BJ (cell line): ENCODE measurements at regions not wholly inside any gene's neighbourhood (a gene's known extent, or its start where the extent isn't known, plus 50 kb on each side); places are given as distances from the start of the nearest gene placed in this dataset.

Experiments used
- CTCF ChIA-PET: fragments of 350-600 bp; formaldehyde crosslinking; extraction: SDS; loops from one replicate; lab custom pipeline; 2021; ENCODE audit warnings: antibody characterized with exemption, inconsistent platforms; lab: Yijun Ruan, JAX
- POLR2A ChIA-PET: fragments of 300-600 bp; sonication (Branson Sonifier 250); formaldehyde crosslinking; extraction: SDS; loops from one replicate; lab custom pipeline; 2021; ENCODE audit warnings: antibody characterized with exemption; lab: Charles Lee
- DNase-seq: peaks from one replicate; pipeline ENCODE4 v3.0.0-alpha.2; 2011; ENCODE audit warnings: low read depth
- H3K27me3 ChIP-seq: 2 replicates; pipeline ENCODE4 v1.6.0; 2011; ENCODE audit warnings: low read length; ENCODE audit not compliant: control insufficient read depth, insufficient read depth
- H3K36me3 ChIP-seq: 2 replicates; pipeline ENCODE4 v1.5.1; 2011; ENCODE audit warnings: low read length; ENCODE audit not compliant: control insufficient read depth, insufficient read depth
- H3K4me3 ChIP-seq: 2 replicates; pipeline ENCODE4 v1.5.1; 2011; ENCODE audit warnings: low read depth, mild to moderate bottlenecking, control low read depth, low read length
- CTCF ChIP-seq: IDR thresholded peaks from 2 replicates; pipeline ENCODE4 v1.5.1; 2011; ENCODE audit warnings: low read depth, mild to moderate bottlenecking, control low read depth, inconsistent platforms, low read length, moderate library complexity; ENCODE audit not compliant: insufficient read depth

GRCh38 chr3:87044846-87045245 lies 53.9 kb upstream of the VGLL3 start:
- no peak for TF ChIP-seq CTCF
- Histone ChIP-seq H3K27me3 (no peaks in the 10 kb centered on the region), H3K4me3 (no peak overlapping the region), H3K36me3 (no peaks in the 10 kb centered on the region)
- ChIA-PET POLR2A (no interaction called here), CTCF (no interaction called here)
- no peak for DNase-seq

GRCh38 chr3:87044409-87044808 lies 53.5 kb upstream of the VGLL3 start:
- H3K36me3 ChIP-seq = no peaks in the 10 kb centered on the region
- H3K27me3 ChIP-seq = no peaks in the 10 kb centered on the region
- DNase-seq = no peak
- CTCF ChIA-PET = no interaction called here
- POLR2A ChIA-PET = no interaction called here
- TF ChIP-seq CTCF = no peak
- H3K4me3 ChIP-seq = no peak overlapping the region

DNA sequence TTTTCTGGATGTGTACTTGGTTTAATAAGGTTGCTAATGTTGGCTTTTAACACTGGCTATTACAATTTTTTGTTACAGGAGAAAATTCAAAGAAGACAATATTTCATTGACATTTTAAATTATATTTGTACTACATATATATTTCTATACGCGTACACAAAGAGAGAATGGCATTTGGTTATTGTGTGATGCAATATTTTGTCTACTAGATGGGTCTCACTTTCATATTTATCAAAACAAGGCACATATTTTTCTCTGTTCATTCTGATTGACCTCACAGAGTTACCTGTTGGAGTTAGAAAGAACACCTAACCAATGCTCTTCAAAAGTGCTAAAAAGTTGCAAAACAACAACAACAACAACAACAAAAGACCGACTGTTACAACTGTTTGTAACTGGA lies 50.2 kb upstream of the VGLL3 start:
- ChIA-PET CTCF (interaction anchor here (0.6 kb wide), 1 partner anchor 42 kb away, joined by 3 read pairs; no protein-coding TSS in a partner anchor), POLR2A (no interaction called here)
- Histone ChIP-seq H3K27me3 (no peaks in the 10 kb centered on the region), H3K4me3 (no peak overlapping the region), H3K36me3 (no peaks in the 10 kb centered on the region)
- TF ChIP-seq CTCF = no peak
- no peak for DNase-seq
